ENCODE measurements at regions not wholly inside any gene's neighbourhood (a gene's known extent, or its start where the extent isn't known, plus 50 kb on each side); places are given as distances from the start of the nearest gene placed in this dataset.

GRCh38 chr18:34039201-34039600 lies 185.5 kb downstream of the NOL4 start:
- ATAC-seq (peak; percentile 32), DNase-seq (no peak)
- TF ChIP-seq CTCF (IDR thresholded peaks at IDR 0.05), result no peak
- no peak overlapping the region for H3K4me3 ChIP-seq
- H3K36me3 ChIP-seq, result no peaks in the 10 kb centered on the region
- H3K9me3 ChIP-seq, result peaks cover 0 to 1% of the 10 kb centered on the region in 2 donors
- H3K27ac ChIP-seq, result no peak overlapping the region
- intact Hi-C loops (cut with DNase I), result no loop called here
- H3K4me1 ChIP-seq, result no peaks in the 10 kb centered on the region
- no peaks in the 10 kb centered on the region for H3K27me3 ChIP-seq

GRCh38 chr18:34038086-34038485 lies 186.6 kb downstream of the NOL4 start:
- no peak for DNase-seq
- ATAC-seq, result no peak
- Histone ChIP-seq H3K27me3 (no peaks in the 10 kb centered on the region), H3K36me3 (no peaks in the 10 kb centered on the region), H3K4me3 (no peak overlapping the region), H3K4me1 (no peaks in the 10 kb centered on the region), H3K9me3 (peaks cover 0 to 11% of the 10 kb centered on the region in 2 donors), H3K27ac (no peak overlapping the region)
- no peak for TF ChIP-seq CTCF (IDR thresholded peaks at IDR 0.05)
- intact Hi-C loops (cut with DNase I), result no loop called here

GRCh38 chr18:34033968-34034367 lies 190.7 kb downstream of the NOL4 start:
- H3K4me1 ChIP-seq, result no peaks in the 10 kb centered on the region
- no peaks in the 10 kb centered on the region for H3K36me3 ChIP-seq
- no peak for TF ChIP-seq CTCF (IDR thresholded peaks at IDR 0.05)
- DNase-seq (no peak), ATAC-seq (no peak)
- peaks cover 0 to 17% of the 10 kb centered on the region in 2 donors for H3K9me3 ChIP-seq
- H3K4me3 ChIP-seq, result no peak overlapping the region
- intact Hi-C loops (cut with DNase I), result no loop called here
- no peak overlapping the region for H3K27ac ChIP-seq
- H3K27me3 ChIP-seq, result no peaks in the 10 kb centered on the region

- H3K36me3 ChIP-seq, result no peaks in the 10 kb centered on the region
- no peak for ATAC-seq
- H3K4me3 ChIP-seq, result no peak overlapping the region
- intact Hi-C loops (cut with DNase I), result no loop called here
- peak in 1 of 4 donors; percentile 11 for DNase-seq
- no peaks in the 10 kb centered on the region for H3K27me3 ChIP-seq
- no peak overlapping the region for H3K27ac ChIP-seq
- H3K4me1 ChIP-seq, result no peaks in the 10 kb centered on the region
- TF ChIP-seq CTCF (IDR thresholded peaks at IDR 0.05), result no peak
- peaks cover 0 to 17% of the 10 kb centered on the region in 2 donors for H3K9me3 ChIP-seq
Observed at GRCh38 chr18:34031810-34032209, 192.9 kb downstream of the NOL4 start.

- Histone ChIP-seq H3K9me3 (peaks cover 0 to 8% of the 10 kb centered on the region in 2 donors), H3K36me3 (no peaks in the 10 kb centered on the region), H3K4me3 (no peak overlapping the region), H3K27ac (no peak overlapping the region), H3K27me3 (no peaks in the 10 kb centered on the region), H3K4me1 (no peaks in the 10 kb centered on the region)
- DNase-seq, result peak in 1 of 4 donors; percentile 17
- TF ChIP-seq CTCF (IDR thresholded peaks at IDR 0.05), result no peak
- ATAC-seq, result no peak
- intact Hi-C loops (cut with DNase I), result no loop called here
Observed at GRCh38 chr18:34028324-34028723, 196.4 kb downstream of the NOL4 start.

Measured in left lung (tissue), 4 donors.